DND-41 (cell line): ENCODE measurements at regions not wholly inside any gene's neighbourhood (a gene's known extent, or its start where the extent isn't known, plus 50 kb on each side); places are given as distances from the start of the nearest gene placed in this dataset.

Experiments
- CTCF ChIP-seq: IDR thresholded peaks from 2 replicates; pipeline ENCODE4 v1.5.1; 2012; ENCODE audit warnings: borderline replicate concordance, low read length, moderate library complexity, mild to moderate bottlenecking; ENCODE audit not compliant: poor library complexity, severe bottlenecking; ENCODE audit errors: extremely low read depth
- EZH2 ChIP-seq: IDR thresholded peaks from 3 replicates; pipeline ENCODE4 v1.6.1; 2012; ENCODE audit warnings: borderline replicate concordance, low read depth, mild to moderate bottlenecking, moderate library complexity, low read length, inconsistent platforms; ENCODE audit not compliant: severe bottlenecking

DNA sequence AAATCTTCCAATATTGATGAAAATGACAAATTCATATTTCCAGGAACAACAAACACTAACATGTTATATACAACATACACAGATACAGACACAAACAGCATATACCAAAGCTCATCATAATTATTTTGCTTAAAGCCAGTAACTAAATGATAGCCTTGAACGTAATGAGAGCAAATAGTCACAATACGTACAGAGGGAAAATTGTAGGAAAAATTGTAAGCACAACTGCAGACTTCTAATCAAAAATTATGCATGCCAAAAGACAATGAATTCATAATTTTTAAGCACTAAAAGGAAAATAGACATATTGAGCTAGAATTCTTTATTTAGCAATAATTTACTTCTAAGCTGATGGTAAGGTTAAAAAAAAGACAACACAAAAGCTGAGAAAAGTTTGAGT, 1466.9 kb upstream of the CELF2 start:
- TF ChIP-seq CTCF (no peak), EZH2 (no peak)
